ENCODE measurements at regions not wholly inside any gene's neighbourhood (a gene's known extent, or its start where the extent isn't known, plus 50 kb on each side); places are given as distances from the start of the nearest gene placed in this dataset.

DNA sequence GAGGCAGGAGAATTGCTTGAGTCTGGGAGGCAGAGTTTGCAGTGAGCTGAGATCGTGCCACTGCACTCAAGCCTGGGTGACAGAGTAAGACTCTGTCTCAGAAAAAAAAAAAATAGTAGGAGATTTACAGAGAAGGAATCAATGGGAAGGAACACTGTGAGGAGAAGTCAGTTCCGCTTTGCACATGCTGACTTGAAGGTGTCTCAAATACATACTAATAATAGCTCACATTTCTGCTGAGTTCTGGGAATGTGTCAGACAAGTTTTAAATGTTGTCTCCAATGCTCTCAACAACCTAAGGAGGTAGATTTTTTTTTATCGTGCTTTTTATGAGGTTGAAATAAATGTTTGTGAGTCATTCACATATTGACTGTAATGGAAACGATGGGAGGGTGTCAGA is 654.9 kb upstream of the CELF2 start:
- DNase-seq (ENCODE audit: low read depth in 1 of 2, low spot score in 1 of 2): no peak

DNA sequence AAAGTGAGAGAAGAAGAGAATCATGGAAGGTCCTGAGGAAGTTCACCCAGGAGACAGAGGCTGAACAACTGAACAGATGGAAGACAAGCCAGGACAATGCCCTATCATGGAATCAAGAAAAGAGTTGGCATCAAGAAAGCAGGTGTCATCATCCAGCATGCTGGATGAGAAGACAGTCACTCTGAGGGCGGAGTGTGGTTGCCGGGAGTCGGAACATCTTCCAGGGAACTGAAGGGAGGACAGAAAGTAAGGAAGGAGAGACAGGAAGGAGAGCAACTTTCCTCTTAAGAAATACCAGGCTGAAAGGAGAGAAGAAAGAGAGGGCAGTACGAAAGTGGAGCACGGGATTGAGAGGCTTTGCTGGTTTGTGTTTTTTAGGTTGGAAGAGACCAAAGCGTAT is 654.5 kb upstream of the CELF2 start:
- no peak for DNase-seq (ENCODE audit: low read depth in 1 of 2, low spot score in 1 of 2)

DNA sequence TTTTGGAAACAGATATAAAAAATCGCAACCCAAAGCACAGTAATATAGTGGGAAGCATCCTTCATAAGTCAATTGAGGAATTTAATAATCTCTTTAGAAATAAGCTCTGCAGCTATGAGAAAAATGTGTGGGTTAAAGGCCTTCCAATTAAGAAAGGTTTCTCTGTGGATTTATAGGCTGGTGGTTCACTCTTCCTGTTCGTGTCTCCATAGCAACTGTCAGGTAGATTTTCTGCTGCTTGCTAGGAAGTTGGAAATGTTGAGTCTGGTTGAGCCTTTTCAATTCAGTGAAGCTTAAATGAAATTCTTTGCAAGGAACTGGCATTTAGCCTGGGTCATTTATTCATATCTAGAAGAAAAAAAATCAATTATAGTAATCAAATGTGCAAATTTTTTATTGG is 652.8 kb upstream of the CELF2 start:
- DNase-seq (ENCODE audit: low read depth in 1 of 2, low spot score in 1 of 2): no peak

DNA sequence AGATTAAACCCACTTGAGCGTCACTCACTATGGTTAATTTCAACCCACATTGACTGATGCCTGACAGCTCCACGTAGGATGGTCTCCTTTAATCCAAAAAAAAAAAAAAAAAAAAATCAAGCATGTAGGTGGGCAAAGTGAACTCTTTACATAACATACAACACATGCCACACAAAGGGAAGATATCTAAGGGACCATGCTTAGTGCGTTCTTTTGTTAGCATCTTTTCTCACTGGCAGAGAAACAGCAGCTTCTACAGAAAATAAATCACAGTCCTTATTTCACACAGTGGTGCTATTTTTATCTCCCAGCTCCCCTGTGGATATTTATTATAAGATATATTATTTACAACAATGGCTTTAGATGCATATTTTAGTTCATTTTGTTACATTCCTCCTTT is 652.0 kb upstream of the CELF2 start:
- DNase-seq (ENCODE audit: low read depth in 1 of 2, low spot score in 1 of 2): no peak

DNA sequence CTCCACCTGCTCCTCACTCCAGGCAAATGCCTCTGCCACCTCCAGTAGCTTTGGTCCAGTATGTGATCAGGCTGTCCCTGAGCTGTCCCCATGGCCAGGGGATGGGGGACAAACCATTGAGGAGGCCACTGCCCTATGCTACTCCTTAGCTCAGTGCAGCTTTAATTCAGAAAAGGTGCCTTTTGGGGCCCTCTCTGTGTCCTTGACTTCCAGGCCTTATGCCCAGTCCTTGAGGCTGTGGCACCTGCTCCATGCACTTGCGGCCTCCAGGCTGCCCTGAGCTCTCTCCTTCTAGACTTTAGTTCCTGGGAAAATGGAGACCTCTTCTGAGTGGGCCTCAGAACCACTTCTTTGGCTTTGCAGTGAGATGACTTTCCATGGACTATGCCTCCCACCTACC is 650.8 kb upstream of the CELF2 start:
- DNase-seq (ENCODE audit: low read depth in 1 of 2, low spot score in 1 of 2): no peak

DNA sequence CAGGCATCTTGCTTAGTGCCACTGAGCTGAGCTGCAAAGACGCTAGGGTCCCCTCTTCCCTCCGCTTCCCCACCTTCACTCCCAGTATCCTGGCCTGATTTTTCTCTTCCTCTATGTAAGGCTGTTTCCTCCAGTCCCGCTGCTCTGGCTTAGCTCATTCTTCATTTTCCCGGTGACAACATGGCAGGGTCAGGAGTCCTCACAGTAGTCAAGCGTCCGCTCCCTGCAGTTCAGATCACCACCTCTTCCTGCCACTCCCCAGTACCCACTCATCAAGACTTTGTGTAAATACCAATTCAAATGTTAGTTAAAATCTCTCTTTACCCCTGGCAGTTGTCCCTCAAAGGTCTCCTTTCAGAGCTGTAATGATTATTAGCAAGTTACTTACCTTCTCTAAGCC is 650.4 kb upstream of the CELF2 start:
- no peak for DNase-seq (ENCODE audit: low read depth in 1 of 2, low spot score in 1 of 2)

DNA sequence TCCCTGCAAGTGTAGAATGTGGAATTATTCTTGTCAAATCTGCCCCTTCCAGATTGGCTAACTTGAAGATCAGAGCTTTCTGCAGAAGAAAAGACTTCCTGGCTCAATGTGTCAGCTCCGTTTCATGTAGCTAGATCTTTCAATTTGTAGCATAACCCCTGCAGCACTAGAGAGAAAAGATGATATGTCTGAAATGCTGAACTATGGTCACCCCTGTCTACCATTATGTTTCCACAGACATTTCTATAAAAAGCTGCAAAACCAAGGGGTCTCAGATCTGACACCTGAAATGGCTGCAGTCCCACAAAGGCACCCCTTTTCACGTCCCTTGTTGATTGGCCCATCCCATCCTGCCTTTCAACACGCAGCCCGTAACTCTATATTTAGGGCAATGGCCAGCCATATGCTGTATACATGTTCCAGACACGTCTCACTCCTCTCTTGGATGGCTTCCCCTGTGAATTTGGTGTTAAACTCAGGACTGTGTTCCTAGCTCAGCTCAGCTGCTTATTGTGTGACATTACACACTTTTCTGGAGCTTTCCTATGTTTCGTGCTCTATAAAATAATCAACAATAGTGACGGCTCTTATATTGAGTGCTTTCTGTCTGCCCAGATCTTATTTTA is 648.6 kb upstream of the CELF2 start:
- DNase-seq (ENCODE audit: low read depth in 1 of 2, low spot score in 1 of 2): no peak

DNA sequence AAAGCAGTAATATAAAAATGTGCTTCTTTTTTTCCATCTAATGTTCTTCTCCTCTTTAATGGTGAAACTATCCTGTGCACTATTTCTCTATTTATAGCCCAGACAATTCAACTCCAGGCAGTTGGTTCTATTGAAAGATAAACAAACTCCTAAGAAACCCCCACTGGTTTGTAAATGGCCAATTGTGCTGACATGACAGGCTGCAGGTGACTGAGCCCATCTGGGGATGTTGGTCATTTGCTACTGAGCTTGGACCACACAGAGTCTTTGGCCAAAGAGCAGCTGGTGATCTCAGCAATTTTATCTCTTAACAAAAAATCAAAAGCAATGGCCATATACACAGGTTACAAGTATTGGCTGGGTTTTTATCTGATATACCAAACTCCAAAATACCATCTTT is 631.8 kb upstream of the CELF2 start:
- DNase-seq (ENCODE audit: low read depth in 1 of 2, low spot score in 1 of 2): no peak

DNA sequence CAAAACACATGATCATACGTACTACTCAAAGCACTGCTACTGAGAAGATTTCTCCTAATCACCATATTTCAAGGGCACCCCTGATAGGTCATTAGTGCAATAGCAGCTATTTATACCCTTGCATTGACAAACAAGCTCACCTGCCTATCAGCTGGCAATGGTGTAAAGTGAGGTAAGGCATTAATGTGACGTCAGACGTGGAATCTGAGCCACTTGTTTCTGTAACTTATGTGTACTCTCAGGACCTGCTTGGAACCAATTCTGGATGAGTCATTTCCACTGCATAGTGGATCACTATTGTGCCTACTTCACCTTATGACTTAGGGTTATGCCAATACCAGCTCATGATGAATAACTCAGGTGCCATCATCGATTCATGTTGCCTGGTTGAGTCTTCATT is 628.5 kb upstream of the CELF2 start:
- no peak for DNase-seq (ENCODE audit: low read depth in 1 of 2, low spot score in 1 of 2)

DNA sequence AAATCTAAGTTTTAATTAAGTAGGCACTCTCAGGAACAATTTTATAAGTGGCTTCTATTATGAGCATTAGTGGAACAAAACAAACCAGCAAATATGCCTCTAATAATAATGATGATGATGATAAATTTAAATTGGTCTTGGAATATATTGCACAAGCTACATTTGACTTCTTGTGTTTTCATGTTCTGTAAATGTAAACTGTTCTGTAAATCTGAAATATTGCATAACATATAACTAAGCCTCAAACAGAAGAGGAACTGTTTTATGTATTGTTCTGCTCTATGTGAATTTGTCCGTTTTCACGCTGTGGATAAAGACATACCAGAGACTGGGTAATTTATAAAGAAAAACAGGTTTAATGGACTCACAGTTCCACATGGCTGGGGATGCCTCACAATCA is 625.2 kb upstream of the CELF2 start:
- DNase-seq (ENCODE audit: low read depth in 1 of 2, low spot score in 1 of 2): no peak

DNA sequence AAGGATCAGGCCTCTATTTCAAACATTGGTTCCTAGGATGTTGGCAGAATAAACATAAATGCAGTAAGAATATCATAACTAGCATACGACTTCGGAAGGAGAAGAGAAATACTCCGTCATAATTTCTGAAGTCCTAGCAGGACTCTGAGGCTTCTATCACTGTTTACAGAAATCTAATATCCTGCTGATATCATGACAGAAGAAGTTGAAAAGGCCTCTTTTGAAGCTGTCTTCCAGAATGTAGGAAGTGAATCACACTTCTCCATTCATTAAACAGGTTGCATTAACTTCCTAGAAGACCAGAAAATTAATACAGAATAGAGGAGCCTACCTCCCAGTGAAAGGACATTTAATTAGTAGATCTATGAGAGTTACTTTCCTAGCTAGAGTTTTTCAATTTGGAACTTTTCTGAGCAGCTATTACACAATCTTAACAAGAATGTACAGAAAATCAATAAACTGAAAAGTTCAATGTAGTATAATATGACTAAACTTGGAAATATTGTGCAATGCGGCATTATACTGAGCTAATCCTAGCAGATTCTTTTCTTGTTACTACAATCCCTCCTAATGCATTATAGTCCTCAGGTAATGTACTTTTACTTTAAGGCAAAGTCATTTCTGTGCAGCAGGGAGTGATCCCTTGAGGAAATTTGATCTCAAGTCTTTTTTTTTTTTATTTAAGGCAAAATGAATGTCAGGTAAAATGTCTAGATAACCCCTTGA is 622.6 kb upstream of the CELF2 start:
- no peak for DNase-seq (ENCODE audit: low read depth in 1 of 2, low spot score in 1 of 2)

DNA sequence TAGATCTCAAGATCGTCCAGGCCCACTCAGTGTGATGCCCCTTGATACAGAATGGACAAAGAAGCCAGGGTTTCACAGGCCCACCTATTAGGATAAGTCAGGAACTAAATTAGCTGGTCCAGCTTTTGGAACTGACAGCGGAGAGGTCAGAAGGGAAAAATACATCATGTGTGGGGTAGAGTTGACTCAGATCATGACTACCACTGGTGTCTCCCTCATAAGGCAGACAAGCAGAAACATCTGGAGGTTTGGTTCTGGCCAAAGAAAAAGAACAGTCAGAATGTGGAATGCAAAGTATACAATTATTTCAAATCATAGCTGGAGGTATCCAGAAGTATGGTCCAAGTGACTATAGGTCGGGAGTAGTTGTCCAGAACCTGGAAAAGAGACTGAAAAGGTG is 621.1 kb upstream of the CELF2 start:
- DNase-seq (ENCODE audit: low read depth in 1 of 2, low spot score in 1 of 2): no peak

DNA sequence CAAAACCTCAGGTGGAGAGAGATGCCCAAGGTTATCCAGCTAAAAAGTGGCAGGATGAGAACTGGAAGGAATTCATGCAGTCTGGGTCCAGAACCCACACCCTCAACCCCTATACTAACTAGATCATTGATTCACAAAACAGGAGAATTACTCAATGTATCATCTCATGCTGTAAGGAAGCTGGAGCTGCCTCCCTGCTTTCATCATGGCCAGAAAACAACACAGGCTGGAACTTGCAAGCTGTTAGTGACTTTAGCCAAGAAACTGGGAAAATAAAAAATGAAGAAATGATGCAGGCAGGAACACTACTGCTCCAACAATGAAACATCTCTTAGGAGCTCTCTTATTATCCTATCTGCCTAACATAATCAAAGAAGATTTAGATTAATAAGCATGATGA is 619.8 kb upstream of the CELF2 start:
- no peak for DNase-seq (ENCODE audit: low read depth in 1 of 2, low spot score in 1 of 2)

DNA sequence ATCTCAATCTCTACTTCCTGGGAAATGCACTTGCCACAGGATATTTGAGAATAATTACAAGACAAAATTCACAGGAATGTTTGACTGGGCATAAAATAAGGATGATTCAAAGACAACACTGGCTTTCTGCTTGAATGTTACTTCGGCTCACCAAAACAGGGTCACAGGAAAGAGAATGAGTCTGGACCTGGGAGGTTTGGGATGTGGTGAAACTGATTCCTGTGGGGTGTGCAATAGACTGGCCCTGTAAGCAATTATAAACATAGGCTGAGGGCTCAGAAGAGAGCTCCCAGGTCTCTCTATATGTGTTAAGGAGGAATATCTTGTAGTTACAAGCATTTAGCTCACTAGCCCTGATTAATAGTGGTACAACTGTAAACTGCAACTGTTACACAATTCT is 613.9 kb upstream of the CELF2 start:
- no peak for DNase-seq (ENCODE audit: low read depth in 1 of 2, low spot score in 1 of 2)

DNA sequence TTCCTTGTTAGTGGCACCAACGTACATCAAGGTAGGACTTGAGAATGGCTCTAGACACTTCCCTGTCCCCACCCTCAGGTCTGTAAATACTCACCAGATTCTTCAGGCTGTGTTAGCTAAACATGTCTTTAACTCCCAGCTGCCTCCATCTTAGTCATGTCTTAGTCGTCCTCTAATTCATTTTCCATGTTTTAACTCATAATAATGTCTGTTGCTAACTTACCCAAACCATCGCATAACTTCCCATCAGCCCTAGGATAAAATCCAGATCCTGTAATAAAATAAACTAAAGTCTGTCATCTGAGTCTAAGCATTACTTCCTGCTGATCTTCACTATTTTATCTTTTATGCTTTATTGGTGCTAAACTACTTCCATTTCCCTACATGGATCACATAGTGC is 600.0 kb upstream of the CELF2 start:
- no peak for DNase-seq (ENCODE audit: low read depth in 1 of 2, low spot score in 1 of 2)

DNA sequence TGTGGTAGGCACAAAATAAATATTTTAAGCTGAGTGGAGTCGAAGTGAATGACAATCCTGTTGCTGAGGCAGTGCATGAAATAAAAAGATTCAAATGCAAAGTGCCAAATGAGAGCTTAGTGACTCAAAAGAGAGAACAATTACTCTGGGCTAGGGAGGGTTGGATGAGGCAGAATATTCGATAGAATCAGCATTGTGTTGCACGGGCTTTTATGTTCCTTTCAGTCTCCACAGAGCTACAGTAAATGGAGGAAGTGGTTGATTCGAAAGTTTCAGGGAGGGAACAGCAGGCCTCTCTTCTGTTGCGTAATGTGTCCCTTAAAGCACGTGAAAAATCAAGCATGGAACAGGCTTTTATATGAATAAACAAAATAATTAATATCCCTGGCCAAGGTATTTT is 599.3 kb upstream of the CELF2 start:
- peak in 1 of 2 donors; percentile 41 for DNase-seq (ENCODE audit: low read depth in 1 of 2, low spot score in 1 of 2)

DNA sequence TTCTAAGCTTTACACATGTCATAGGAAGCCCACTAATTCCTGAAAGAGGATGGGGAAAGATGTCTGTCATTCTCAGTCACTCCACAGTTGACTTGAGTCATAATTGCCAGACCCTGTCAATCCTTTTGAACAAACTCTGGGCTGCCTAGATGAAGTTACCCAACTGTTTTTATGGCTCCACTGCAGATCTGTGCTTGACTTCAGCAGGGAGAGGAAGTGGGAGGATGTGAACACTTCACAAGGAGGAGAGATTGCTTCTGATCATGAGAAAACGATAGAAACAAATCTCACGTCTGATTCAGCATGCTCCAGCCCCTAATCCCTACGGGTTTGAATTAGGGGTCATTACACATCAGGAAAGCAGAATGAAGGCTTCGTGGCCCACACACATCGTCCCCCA is 596.6 kb upstream of the CELF2 start:
- no peak for DNase-seq (ENCODE audit: low read depth in 1 of 2, low spot score in 1 of 2)

DNA sequence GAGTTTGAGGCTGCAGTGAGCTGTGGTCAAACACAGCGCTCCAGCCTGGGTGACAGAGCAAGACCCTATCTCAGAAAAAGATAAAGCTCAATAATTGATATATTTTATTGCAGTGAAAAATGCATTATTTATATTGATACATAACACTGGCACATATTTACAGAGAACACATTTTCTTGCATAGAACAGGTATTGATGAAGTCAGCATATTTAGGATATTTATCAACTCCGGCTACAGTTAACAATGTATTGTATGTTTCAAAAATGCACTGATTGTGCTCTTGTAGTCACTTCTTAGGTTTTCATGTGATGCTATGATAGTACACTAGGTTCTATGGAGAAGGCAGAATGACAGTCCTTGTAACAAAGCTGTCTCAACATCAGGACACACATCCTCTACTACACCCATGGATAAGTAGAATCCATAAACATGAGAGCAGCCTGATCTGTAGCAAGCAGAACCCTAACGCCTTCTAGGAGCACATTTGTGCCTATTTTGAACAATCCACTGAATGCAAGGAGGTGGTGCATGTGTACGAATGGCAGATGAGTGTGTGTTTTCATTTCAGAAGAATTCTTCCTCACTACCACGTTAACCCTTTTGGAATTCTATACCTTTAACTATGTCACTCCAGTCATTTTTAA is 586.1 kb upstream of the CELF2 start:
- DNase-seq (ENCODE audit: low read depth in 1 of 2, low spot score in 1 of 2): no peak

DNA sequence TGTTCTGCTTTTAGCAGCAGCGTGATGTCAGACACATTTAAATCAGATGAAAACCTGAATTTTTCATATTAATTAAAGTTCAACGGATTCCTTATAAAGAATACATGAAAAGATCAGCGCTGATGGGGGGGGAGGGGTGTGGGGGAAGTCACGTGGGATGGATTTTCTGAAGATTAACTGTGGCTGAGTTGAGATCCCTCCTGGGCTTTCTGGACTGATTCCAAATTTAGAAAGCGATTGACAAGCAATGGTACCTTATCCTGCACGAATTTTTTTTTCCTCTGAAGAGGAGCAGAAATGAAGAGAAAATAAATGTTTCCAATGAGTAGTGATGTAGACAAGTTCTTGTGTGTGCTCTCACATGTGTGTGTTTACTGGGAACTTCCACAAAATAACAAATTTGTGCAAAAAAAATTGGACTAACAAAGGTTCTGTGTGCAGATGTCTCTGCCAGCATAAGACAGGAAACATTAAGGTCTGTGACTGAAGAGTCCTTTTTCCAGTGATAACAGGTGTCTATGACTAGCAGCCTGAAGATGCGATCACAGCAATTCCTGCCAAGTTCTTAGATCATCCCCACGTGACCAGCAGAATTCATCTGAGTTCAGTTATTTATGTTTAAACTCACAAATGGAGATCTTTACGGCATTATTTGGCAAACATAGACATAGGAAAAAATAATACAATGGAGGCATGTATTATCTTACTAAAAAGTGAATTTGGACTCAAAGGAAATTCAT is 585.2 kb upstream of the CELF2 start:
- no peak for DNase-seq (ENCODE audit: low read depth in 1 of 2, low spot score in 1 of 2)

DNA sequence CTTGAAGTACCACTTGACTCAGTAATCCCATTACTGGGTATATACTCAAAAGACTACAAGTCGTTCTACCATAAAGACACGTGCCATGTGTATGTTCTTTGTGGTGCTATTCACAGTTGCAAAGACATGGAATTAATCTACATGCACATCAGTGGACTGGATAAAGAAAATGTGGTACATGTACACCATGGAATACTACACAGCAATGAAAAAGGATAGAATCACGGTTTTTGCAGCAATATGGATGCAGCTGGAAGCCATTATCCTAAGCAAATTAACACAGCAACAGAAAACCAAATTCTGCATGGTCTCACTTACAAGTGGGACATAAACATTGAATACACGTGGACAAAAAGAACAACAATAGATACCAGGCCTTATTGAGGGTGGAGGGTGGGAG is 583.4 kb upstream of the CELF2 start:
- DNase-seq (ENCODE audit: low read depth in 1 of 2, low spot score in 1 of 2): no peak

DNA sequence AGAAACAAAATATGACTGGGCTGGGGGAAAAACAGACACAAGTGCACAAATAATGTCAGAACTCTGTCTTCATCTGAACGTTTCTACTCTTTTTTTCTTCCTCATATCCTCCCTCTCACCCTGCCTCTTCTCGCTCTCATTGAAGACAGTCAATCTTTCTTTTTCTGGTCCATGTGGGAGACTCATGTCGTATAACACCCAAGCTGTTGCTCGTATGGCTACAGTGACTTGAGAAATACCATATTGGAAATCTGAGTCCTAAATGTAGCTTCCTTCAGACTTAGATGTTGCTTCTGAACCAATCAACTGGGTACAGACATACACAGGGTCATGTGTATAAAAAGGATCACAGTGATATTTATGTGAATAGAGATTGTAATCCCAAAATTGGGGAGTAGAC is 579.8 kb upstream of the CELF2 start:
- DNase-seq (ENCODE audit: low read depth in 1 of 2, low spot score in 1 of 2): no peak
